ENCODE measurements at regions not wholly inside any gene's neighbourhood (a gene's known extent, or its start where the extent isn't known, plus 50 kb on each side); places are given as distances from the start of the nearest gene placed in this dataset.
"Not testable (repeated sequence)": the region's sequence is repeated elsewhere in the genome, so short reads cannot be mapped to it uniquely, and the experiment has no call there.

- DNase-seq (ENCODE audit: low spot score), result no peak
- Mint-ChIP-seq H3K4me3 (ENCODE audit: unreplicated experiment) (no peak overlapping the region), H3K27me3 (ENCODE audit: low read depth) (peaks cover 5% of the 10 kb centered on the region), H3K9me3 (ENCODE audit: low read depth) (no peaks in the 10 kb centered on the region), H3K4me1 (ENCODE audit: low read depth) (peaks cover 10% of the 10 kb centered on the region), H3K36me3 (ENCODE audit: low read depth) (no peaks in the 10 kb centered on the region), H3K27ac (ENCODE audit: unreplicated experiment) (no peak overlapping the region)
- no peak for TF ChIP-seq CTCF (IDR thresholded peaks at IDR 0.05)
Observed at GRCh38 chr11:119586181-119586580, 142.8 kb downstream of the NECTIN1 start.

GRCh38 chr11:119585043-119585781 is 143.8 kb downstream of the NECTIN1 start:
- DNase-seq (ENCODE audit: low spot score), result no peak

GRCh38 chr11:119584193-119585042 is 144.6 kb downstream of the NECTIN1 start:
- TF ChIP-seq CTCF (IDR thresholded peaks at IDR 0.05), result no peak
- H3K9me3 Mint-ChIP-seq (ENCODE audit: low read depth), result peaks cover 3% of the 10 kb centered on the region
- H3K4me3 Mint-ChIP-seq (ENCODE audit: unreplicated experiment), result peak overlapping the region; percentile 74
- H3K4me1 Mint-ChIP-seq (ENCODE audit: low read depth), result peaks cover 10% of the 10 kb centered on the region
- H3K36me3 Mint-ChIP-seq (ENCODE audit: low read depth), result peaks cover 2% of the 10 kb centered on the region
- DNase-seq (ENCODE audit: low spot score), result peak; percentile 89
- H3K27ac Mint-ChIP-seq (ENCODE audit: unreplicated experiment), result no peak overlapping the region
- H3K27me3 Mint-ChIP-seq (ENCODE audit: low read depth), result peaks cover 5% of the 10 kb centered on the region

More at GRCh38 chr11:119585043-119585781, 143.8 kb downstream of the NECTIN1 start:
- Mint-ChIP-seq H3K27ac (ENCODE audit: unreplicated experiment) (no peak overlapping the region), H3K9me3 (ENCODE audit: low read depth) (peaks cover 1% of the 10 kb centered on the region), H3K27me3 (ENCODE audit: low read depth) (peaks cover 5% of the 10 kb centered on the region), H3K4me3 (ENCODE audit: unreplicated experiment) (peak overlapping the region; percentile 74), H3K36me3 (ENCODE audit: low read depth) (peaks cover under 1% of the 10 kb centered on the region), H3K4me1 (ENCODE audit: low read depth) (peaks cover 10% of the 10 kb centered on the region)
- TF ChIP-seq CTCF (IDR thresholded peaks at IDR 0.05), result no peak

- TF ChIP-seq CTCF (IDR thresholded peaks at IDR 0.05), result peak; percentile 35
- no peak for DNase-seq (ENCODE audit: low spot score)
- Mint-ChIP-seq H3K27me3 (ENCODE audit: low read depth) (peaks cover 5% of the 10 kb centered on the region), H3K36me3 (ENCODE audit: low read depth) (peaks cover 2% of the 10 kb centered on the region), H3K9me3 (ENCODE audit: low read depth) (peaks cover 3% of the 10 kb centered on the region), H3K4me1 (ENCODE audit: low read depth) (peaks cover 10% of the 10 kb centered on the region), H3K4me3 (ENCODE audit: unreplicated experiment) (no peak overlapping the region), H3K27ac (ENCODE audit: unreplicated experiment) (no peak overlapping the region)
Observed at GRCh38 chr11:119583585-119583984, 145.4 kb downstream of the NECTIN1 start.

GRCh38 chr11:119581396-119581795 is 147.6 kb downstream of the NECTIN1 start:
- Mint-ChIP-seq H3K4me1 (ENCODE audit: low read depth) (peaks cover 10% of the 10 kb centered on the region), H3K27me3 (ENCODE audit: low read depth) (peaks cover 20% of the 10 kb centered on the region)
- not testable (repeated sequence) for H3K4me3 Mint-ChIP-seq (ENCODE audit: unreplicated experiment); H3K27ac Mint-ChIP-seq (ENCODE audit: unreplicated experiment); DNase-seq (ENCODE audit: low spot score); H3K9me3 Mint-ChIP-seq (ENCODE audit: low read depth); H3K36me3 Mint-ChIP-seq (ENCODE audit: low read depth)

All from chondrocyte (in vitro differentiated cells).